PFSK-1 (cell line): ENCODE measurements at regions not wholly inside any gene's neighbourhood (a gene's known extent, or its start where the extent isn't known, plus 50 kb on each side); places are given as distances from the start of the nearest gene placed in this dataset.

Source experiments
- FOXP2 ChIP-seq: optimal IDR thresholded peaks from 2 replicates; pipeline ENCODE3; 2011; ENCODE audit warnings: borderline replicate concordance, control low read depth, inconsistent platforms; ENCODE audit not compliant: insufficient read depth; ENCODE audit errors: extremely low read length, extremely low read depth
- POLR2AphosphoS5 ChIP-seq: IDR thresholded peaks from 2 replicates; pipeline ENCODE4 v1.6.1; 2012; ENCODE audit warnings: low read depth, mild to moderate bottlenecking, control low read depth, low read length, moderate library complexity
- SIN3A ChIP-seq: IDR thresholded peaks from 2 replicates; pipeline ENCODE4 v1.6.1; 2012; ENCODE audit warnings: mild to moderate bottlenecking, low read length, moderate library complexity, borderline replicate concordance; ENCODE audit not compliant: insufficient read depth
- TAF1 ChIP-seq: IDR thresholded peaks from 2 replicates; pipeline ENCODE4 v1.6.1; 2012; ENCODE audit warnings: low read length, control low read depth, borderline replicate concordance; ENCODE audit not compliant: insufficient read depth
- TF ChIP-seq, protein P1 (sequence below), 2 experiments: IDR thresholded peaks; 2 replicates each; pipeline versions ENCODE4 v1.6.1 to v1.8.0; 2011 to 2012; ENCODE audit warnings: low read depth in 2 of 2, low read length in 2 of 2, control low read depth in 1 of 2, inconsistent platforms in 1 of 2, mild to moderate bottlenecking in 1 of 2, moderate library complexity in 1 of 2; ENCODE audit not compliant: insufficient read depth in 1 of 2

DNA sequence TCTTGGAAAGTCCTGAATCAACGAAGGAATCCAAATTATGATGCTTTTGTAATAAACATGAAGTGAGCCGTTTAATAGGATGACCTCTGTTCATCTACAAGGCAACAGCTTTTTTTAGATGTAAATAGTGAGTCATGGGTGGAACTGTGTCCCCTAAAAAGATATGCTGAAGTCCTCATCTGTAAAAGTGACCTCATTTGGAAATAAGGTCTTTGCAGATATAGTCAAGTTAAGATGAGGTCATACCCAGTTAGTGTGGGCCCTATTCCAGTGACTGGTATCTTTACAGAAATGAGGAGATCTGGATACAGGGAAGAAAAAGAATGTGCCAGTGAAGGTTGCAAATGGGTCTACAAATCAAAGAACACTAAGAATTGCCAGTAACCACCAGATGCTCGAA lies 1287.3 kb upstream of the ADGRL4 start:
- TF ChIP-seq POLR2AphosphoS5 = no peak
- TF ChIP-seq, protein P1, sequence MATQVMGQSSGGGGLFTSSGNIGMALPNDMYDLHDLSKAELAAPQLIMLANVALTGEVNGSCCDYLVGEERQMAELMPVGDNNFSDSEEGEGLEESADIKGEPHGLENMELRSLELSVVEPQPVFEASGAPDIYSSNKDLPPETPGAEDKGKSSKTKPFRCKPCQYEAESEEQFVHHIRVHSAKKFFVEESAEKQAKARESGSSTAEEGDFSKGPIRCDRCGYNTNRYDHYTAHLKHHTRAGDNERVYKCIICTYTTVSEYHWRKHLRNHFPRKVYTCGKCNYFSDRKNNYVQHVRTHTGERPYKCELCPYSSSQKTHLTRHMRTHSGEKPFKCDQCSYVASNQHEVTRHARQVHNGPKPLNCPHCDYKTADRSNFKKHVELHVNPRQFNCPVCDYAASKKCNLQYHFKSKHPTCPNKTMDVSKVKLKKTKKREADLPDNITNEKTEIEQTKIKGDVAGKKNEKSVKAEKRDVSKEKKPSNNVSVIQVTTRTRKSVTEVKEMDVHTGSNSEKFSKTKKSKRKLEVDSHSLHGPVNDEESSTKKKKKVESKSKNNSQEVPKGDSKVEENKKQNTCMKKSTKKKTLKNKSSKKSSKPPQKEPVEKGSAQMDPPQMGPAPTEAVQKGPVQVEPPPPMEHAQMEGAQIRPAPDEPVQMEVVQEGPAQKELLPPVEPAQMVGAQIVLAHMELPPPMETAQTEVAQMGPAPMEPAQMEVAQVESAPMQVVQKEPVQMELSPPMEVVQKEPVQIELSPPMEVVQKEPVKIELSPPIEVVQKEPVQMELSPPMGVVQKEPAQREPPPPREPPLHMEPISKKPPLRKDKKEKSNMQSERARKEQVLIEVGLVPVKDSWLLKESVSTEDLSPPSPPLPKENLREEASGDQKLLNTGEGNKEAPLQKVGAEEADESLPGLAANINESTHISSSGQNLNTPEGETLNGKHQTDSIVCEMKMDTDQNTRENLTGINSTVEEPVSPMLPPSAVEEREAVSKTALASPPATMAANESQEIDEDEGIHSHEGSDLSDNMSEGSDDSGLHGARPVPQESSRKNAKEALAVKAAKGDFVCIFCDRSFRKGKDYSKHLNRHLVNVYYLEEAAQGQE (IDR thresholded peaks at IDR 0.05; ENCODE audit: insufficient read depth in 1 of 2, low read depth in 2 of 2, low read length in 2 of 2) = no peak
- no peak for TF ChIP-seq FOXP2
- TF ChIP-seq TAF1 = no peak
- no peak for TF ChIP-seq SIN3A

DNA sequence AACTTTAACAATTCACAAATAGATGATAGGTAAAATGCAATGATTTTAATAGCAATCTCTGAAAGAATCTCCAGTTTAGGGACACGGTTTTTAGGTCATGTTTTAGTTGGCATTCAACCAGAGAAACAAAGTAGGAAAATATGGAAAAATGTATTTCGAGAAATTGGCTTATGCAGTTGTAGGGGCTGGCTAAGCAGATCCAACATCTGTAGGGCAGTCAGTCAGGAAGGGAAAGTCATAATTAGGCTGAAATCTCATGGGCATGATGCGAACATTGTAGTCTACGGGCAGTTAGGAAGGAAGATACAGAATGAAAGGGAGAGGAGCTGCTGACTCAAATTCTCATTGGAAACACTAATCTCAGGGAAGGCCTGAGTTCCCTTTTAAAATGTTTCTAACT lies 1276.0 kb upstream of the ADGRL4 start:
- TF ChIP-seq, protein P1 (IDR thresholded peaks at IDR 0.05; ENCODE audit: insufficient read depth in 1 of 2, low read depth in 2 of 2, low read length in 2 of 2) = no peak
- no peak for TF ChIP-seq SIN3A
- no peak for TF ChIP-seq TAF1
- no peak for TF ChIP-seq POLR2AphosphoS5
- no peak for TF ChIP-seq FOXP2

DNA sequence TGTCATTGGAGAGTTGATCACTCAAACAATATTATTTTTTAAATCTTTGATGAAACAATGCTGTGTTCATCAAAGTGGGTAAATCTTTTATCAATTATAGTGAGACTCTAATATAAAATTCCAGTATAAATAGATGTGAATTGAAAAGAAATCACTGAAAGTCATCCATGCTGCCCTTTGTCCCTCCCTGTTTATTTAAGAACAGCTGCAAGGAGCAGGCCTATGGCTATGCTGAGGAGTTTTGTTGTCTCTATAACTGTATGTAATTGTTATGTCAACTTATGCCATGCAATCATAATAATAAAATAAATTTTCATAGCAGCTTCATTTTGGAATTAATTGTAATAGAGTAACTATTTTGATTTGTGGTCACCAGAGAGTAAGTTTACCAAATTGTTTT lies 1272.4 kb upstream of the ADGRL4 start:
- no peak for TF ChIP-seq FOXP2
- no peak for TF ChIP-seq POLR2AphosphoS5
- TF ChIP-seq TAF1 = no peak
- TF ChIP-seq, protein P1 (IDR thresholded peaks at IDR 0.05; ENCODE audit: insufficient read depth in 1 of 2, low read depth in 2 of 2, low read length in 2 of 2) = no peak
- TF ChIP-seq SIN3A = no peak

DNA sequence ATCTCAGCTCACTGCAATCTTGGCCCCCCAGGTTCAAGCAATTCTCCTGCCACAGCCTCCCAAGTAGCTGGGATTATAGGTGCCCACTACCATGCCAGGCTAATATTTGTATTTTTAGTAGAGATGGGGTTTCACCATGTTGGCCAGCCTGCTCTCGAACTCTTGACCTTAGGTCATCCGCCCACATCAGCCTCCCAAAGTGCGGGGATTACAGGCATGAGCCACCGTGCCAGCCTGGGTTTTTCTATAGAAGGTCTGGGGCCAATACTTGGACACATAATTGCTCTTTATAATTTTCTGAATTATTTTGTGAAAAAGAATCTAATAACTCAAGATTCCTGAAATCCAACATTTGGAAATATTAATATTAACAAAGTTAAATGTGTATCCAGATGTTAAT lies 1267.7 kb upstream of the ADGRL4 start:
- no peak for TF ChIP-seq TAF1
- TF ChIP-seq SIN3A = no peak
- no peak for TF ChIP-seq FOXP2
- TF ChIP-seq POLR2AphosphoS5 = no peak
- TF ChIP-seq, protein P1 (IDR thresholded peaks at IDR 0.05; ENCODE audit: insufficient read depth in 1 of 2, low read depth in 2 of 2, low read length in 2 of 2) = no peak

DNA sequence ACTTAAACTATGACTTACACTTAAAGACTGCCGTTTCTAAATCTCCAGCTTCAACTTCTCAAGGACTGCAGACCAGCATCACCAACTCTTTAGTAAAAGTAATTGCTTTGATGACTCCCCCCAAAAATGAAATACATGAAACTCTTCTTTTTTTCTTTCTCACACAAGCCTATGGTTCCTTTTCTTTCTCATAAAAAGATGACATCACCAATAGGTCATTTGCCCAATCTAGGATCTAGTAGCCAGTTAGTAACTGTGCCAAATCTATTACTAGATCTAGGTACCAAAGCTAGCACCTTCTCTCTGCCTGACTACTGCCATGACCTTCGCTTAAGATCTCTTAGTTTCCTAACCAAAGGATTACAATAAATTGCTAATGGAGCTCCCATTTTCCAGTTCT lies 1266.0 kb upstream of the ADGRL4 start:
- no peak for TF ChIP-seq POLR2AphosphoS5

DNA sequence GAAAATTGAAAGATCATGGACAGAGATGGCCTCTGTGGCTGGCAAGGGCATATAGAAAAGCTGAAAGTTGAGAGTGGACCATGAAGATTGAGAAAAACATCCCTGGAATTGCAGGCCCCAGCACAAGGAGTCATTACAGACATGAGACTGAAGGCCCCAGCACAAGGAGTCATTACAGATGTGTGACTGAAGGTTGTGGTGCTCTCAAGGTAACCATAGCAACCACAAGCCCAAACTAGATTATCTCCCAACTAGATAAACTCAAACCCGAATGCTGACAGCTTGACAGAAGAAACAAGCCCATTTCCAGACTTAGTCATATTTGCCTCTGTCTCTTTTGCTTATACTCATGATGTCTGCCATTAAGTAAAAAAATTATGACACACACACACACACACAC lies 1252.1 kb upstream of the ADGRL4 start:
- TF ChIP-seq, protein P1 (IDR thresholded peaks at IDR 0.05; ENCODE audit: insufficient read depth in 1 of 2, low read depth in 2 of 2, low read length in 2 of 2) = no peak
- TF ChIP-seq TAF1 = no peak
- TF ChIP-seq FOXP2 = no peak
- no peak for TF ChIP-seq POLR2AphosphoS5
- TF ChIP-seq SIN3A = no peak
